ENCODE measurements at regions not wholly inside any gene's neighbourhood (a gene's known extent, or its start where the extent isn't known, plus 50 kb on each side); places are given as distances from the start of the nearest gene placed in this dataset.

DNA sequence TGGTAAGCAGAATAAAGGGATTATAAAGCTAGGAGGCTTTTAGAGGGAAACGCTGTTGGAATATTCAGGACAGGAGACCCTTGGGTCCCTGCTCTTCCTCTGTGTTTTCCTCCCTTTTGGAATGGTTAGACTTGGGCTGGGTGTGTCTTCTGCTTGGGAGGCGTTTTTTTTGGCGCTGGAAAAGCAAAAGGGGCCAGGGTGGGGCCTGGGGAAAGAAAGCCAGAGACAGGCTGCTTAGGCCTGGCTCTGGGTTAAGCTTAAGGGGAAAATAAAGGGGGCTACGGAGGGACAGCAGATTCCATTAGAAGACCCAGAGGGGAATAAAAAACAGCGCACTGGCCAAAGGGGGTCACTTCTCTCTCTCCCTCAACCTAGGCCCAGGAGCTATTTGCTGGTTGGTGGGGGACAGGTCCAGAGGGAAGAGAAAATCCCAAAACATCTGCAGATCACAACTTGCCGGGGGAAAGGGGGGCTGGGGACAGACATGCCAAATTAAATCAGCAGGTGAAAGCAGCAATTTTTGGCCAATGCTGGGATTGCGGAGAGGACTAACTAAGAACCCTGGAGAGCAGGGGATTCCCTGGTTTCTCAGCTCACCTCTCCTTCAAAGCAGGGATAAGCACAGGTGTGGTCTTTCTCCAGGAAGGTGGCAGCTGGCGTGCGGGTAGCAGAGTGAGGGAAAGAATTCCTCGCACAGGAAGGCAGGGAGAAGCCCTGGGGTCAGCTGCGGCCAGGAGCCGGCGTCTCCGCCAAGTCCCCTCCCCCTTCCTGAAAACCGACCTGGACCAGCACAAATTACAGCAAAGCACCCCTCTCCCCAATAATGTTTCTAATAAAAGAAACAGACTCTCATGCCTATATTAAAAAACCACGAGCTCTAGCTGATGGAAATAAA, 82.2 kb upstream of the AK4 start:
- H3K4me1 ChIP-seq (replicated peaks in 1 of 2) = peaks cover 28 to 55% of the 10 kb centered on the region in 2 donors
- peak; percentile 43 to 66 (median 52) for DNase-seq
- H3K9me3 ChIP-seq (replicated peaks in 1 of 3) = no peaks in the 10 kb centered on the region
- TF ChIP-seq, protein P1, sequence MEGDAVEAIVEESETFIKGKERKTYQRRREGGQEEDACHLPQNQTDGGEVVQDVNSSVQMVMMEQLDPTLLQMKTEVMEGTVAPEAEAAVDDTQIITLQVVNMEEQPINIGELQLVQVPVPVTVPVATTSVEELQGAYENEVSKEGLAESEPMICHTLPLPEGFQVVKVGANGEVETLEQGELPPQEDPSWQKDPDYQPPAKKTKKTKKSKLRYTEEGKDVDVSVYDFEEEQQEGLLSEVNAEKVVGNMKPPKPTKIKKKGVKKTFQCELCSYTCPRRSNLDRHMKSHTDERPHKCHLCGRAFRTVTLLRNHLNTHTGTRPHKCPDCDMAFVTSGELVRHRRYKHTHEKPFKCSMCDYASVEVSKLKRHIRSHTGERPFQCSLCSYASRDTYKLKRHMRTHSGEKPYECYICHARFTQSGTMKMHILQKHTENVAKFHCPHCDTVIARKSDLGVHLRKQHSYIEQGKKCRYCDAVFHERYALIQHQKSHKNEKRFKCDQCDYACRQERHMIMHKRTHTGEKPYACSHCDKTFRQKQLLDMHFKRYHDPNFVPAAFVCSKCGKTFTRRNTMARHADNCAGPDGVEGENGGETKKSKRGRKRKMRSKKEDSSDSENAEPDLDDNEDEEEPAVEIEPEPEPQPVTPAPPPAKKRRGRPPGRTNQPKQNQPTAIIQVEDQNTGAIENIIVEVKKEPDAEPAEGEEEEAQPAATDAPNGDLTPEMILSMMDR (IDR thresholded peaks at IDR 0.05) = no peak
- TF ChIP-seq POLR2A (IDR thresholded peaks at IDR 0.05) = no peak
- peak overlapping the region in 2 of 4 donors; percentile 91 to 93 for H3K4me3 ChIP-seq
- no peaks in the 10 kb centered on the region for H3K36me3 ChIP-seq (replicated peaks in 1 of 2)
- H3K27ac ChIP-seq = peak overlapping the region; percentile 79 to 100 (median 99)
- 15 to 21% (median 19%) methylated on average over 15 to 16 of the region's 16 CpGs for WGBS, 4 donors
- intact Hi-C loops (cut with DNase I) = no loop called here
- no peaks in the 10 kb centered on the region for H3K27me3 ChIP-seq

DNA sequence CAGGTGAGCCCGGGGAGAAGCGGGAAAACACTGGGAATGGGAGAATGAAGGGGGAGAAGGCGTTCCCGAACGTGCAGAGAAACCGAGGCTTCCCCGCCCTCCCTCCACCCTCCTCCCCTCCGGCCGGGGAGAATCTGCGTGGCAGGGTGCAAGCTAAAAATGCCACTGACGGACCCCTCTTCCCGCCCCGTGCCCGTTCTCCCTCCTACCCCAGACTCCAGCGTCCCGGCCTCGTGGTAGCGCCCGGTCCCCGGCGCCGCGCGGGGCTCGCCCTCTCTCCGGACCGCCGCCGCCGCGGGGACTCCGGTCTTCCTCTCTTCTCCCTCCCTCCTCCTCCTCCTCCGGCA, 81.6 kb upstream of the AK4 start:
- no peak for TF ChIP-seq POLR2A (IDR thresholded peaks at IDR 0.05)
- TF ChIP-seq, protein P1 (IDR thresholded peaks at IDR 0.05) = no peak
- Histone ChIP-seq H3K9me3 (replicated peaks in 1 of 3) (no peaks in the 10 kb centered on the region), H3K4me1 (replicated peaks in 1 of 2) (peaks cover 28 to 49% of the 10 kb centered on the region in 2 donors), H3K27me3 (no peaks in the 10 kb centered on the region), H3K36me3 (replicated peaks in 1 of 2) (no peaks in the 10 kb centered on the region), H3K4me3 (peak overlapping the region in 3 of 4 donors; percentile 22 to 93 (median 91)), H3K27ac (peak overlapping the region; percentile 79 to 100 (median 99))
- DNase-seq = no peak
- intact Hi-C loops (cut with DNase I) = no loop called here
- 0 to 2% (median 0%) methylated on average over 17 to 33 of the region's 33 CpGs for WGBS, 4 donors

DNA sequence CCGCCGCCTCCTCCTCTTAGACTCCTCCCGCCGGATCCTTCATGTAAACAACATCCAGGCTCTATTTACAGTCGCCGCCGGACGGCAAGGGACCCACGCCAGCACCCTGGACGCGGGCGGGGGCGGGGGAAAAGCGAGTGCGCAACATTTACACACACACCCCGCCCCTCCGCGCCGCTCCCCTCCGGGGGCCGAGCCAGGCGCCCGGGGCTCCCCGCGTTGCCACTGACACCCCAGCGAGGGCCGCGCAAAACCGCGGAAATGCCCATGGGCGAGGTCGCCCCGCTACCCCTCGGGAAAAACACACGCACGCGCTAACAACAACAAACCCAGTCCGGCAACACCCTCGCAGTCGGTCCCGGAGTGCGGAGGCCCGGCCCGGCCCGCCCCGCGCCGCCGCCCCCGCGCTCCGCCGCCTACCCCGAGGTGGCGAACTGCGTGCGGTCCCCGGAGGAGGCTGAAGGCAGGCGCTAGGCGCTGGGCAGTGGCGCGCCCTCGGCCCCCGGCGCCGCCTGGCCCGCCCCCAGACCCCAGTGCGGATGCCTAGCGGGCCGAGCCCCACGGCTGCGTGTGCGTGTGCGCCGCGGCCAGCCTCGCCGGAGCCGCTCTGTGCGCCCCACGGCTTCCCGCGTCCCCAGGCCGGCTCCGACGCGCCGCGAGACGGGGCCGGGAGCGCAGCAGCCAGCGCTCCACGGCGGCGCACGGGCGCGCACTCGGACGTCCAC, 81.1 kb upstream of the AK4 start:
- H3K27ac ChIP-seq = peak overlapping the region; percentile 79 to 100 (median 99)
- H3K27me3 ChIP-seq = no peaks in the 10 kb centered on the region
- peak; percentile 15 to 86 for TF ChIP-seq POLR2A (IDR thresholded peaks at IDR 0.05)
- TF ChIP-seq, protein P1 (IDR thresholded peaks at IDR 0.05) = no peak
- H3K9me3 ChIP-seq (replicated peaks in 1 of 3) = no peaks in the 10 kb centered on the region
- no peaks in the 10 kb centered on the region for H3K36me3 ChIP-seq (replicated peaks in 1 of 2)
- intact Hi-C loops (cut with DNase I) = no loop called here
- peak; percentile 92 to 98 (median 95) for DNase-seq
- peaks cover 28 to 44% of the 10 kb centered on the region in 2 donors for H3K4me1 ChIP-seq (replicated peaks in 1 of 2)
- H3K4me3 ChIP-seq = peak overlapping the region; percentile 22 to 93 (median 64)
- 0 to 1% (median 1%) methylated on average over 8 to 101 of the region's 101 CpGs for WGBS, 4 donors

DNA sequence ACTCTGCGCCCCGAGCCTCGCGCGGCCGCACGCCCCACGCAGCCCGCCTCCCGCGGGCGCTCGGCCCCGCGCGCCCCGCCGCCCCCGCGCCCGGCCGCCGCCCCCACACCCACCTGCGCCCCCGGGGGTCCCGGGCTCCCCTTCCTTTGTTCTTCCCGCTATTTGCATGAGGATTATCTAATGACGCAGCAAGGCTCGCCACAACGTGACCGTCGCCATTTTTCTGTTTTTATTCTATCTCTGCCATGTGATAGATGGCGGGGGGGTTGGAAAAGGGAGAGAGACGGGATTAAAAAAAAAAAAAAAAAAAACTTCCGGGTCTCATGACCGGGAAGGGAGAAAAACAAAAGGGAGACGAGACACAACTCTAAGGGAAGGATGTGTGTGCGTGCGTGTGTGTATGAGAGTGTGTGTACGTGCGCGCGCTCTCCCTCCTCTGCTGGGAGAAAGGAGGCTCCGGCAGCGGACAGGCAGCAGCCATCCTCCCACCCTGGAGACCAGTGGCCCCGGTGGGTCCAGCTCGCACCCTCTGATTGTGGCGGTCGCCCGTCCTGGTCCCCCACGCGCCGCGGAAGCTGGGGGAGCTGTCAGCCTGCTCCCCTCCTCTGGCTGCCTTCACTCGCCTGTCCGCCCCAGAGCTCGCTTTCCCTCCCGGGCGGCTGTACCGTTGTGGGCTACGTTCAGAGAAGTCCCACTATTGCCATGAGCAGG, 80.4 kb upstream of the AK4 start:
- WGBS, 4 donors = 1% methylated on average over 27 to 61 of the region's 61 CpGs
- Histone ChIP-seq H3K4me3 (peak overlapping the region; percentile 78 to 93 (median 86)), H3K9me3 (replicated peaks in 1 of 3) (no peaks in the 10 kb centered on the region), H3K27me3 (no peaks in the 10 kb centered on the region), H3K4me1 (replicated peaks in 1 of 2) (peaks cover 23 to 39% of the 10 kb centered on the region in 2 donors), H3K27ac (peak overlapping the region; percentile 75 to 100 (median 99)), H3K36me3 (replicated peaks in 1 of 2) (no peaks in the 10 kb centered on the region)
- intact Hi-C loops (cut with DNase I) = no loop called here
- TF ChIP-seq POLR2A (IDR thresholded peaks at IDR 0.05) = peak in 1 of 2 donors; percentile 83
- TF ChIP-seq, protein P1 (IDR thresholded peaks at IDR 0.05) = no peak
- DNase-seq = peak; percentile 72 to 91 (median 85)

All from adrenal gland (tissue), 9 donors.